DMS79 (cell line): ENCODE measurements at regions not wholly inside any gene's neighbourhood (a gene's known extent, or its start where the extent isn't known, plus 50 kb on each side); places are given as distances from the start of the nearest gene placed in this dataset.

Experiments used
- DNase-seq: peaks from one replicate; lab custom pipeline; 2025; lab: John Stamatoyannopoulos, UW

- DNase-seq, result no peak
These were observed 162.2 kb downstream of the SREK1 start for GRCh38 chr5:66306105-66306843.

DNA sequence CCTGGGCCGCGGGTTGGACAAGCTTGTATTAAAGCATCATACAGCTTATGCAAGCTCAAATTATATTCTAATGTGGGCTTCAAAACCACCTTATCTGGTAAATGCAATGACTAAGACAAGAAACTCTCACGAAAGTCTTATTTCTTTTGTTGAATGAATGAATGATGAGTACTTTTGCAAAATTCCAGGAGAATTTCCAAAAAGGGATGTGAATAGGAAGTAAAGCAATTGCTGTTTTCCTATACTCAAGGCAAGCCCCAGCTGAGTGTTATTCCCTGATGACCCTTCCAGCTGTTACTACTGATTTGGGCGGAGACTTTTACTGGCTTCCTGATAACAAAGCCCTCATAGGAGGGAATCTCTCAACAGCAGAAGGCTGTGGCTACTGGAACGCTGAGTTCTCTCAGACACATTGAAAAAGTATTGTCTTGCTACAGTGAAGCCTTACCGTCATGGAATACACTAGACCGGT is 162.8 kb downstream of the SREK1 start:
- no peak for DNase-seq

DNA sequence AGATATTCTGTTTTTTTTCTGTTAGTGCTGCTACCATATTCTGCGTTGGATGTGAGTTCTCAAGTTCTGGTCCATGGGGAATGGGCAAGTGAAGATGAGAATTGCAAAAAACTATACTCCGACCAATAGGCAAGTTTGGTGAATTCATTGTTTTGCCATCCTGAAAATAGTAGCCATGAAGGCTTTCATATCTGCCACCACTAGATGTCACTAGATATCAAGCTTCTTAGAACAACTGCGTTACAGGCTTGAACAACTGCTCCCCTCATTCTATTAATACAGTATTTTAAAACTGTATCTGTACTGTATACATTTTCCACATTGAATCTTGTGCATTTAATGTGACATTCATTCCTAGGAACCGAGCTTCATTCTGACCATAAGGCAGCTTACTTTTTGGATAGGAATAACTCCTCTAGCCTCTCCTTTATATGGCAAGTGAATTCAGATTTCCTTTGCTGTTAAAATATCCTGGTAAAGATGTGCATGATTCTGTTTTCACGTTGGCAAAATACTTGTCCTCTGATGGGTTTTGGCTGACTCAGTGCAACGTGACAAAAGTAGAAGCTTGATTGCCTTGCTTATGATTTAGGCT is 163.6 kb downstream of the SREK1 start:
- peak; percentile 2 for DNase-seq

DNA sequence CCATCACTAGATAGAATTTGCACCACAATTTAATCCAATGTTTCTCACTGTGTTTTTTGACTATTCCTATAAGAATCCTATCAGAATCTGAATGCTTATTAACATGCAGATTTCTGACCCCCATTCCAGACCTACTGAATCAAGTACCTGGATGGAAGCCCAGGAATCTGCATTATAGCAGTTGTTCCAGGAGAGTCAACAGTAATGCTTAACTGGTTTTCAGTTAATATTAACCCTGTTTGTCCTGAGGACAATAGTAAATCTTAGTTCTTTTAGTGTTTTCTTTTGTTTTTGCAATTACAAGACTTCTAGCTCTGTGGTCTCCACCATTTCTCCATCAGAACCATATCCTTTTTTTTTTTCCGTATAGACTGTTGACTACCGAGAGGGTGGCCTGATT is 168.2 kb downstream of the SREK1 start:
- DNase-seq, result no peak

GRCh38 chr5:66315784-66316183 is 171.7 kb downstream of the SREK1 start:
- no peak for DNase-seq

GRCh38 chr5:66322786-66323528 is 178.9 kb downstream of the SREK1 start:
- DNase-seq, result no peak

DNA sequence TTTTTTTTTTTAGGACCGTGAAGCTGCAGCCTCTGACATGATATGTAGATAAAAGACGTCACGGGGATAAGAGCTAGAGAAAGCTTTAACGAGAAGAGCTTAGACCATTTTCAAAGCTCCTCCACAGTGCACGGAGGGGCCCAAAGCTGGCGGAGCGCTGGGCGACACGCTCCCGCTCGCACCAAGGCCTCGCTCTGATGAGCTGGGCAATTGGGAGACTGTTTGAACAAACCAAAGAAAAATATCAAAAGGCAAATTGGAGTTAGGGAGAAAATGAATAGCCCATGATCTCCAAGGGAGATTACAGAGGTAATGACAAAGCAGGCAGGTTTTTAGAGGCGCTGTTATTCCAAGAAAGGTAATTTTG is 179.4 kb downstream of the SREK1 start:
- DNase-seq, result no peak

DNA sequence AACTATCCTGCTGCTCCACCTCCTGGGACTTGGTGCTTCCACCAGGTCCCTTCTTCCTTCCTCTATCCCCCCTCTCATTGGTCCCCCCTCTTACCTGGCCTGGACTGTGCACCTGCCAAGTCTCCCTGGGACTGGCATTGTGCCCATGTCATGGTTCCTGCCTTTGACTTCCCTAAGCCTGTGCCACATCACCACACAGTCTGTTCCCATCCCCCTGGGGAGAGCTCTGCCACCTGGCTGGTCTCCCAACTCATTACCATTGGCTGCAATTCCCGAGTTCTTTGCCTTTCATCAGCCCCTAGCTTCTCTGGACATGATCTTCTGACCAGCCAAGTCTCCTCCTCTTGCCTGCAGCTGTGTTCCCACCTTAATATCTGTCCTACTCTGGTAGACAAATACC is 180.3 kb downstream of the SREK1 start:
- peak; percentile 58 for DNase-seq

- no peak for DNase-seq
These were observed 182.2 kb downstream of the SREK1 start for GRCh38 chr5:66326276-66326675.

DNA sequence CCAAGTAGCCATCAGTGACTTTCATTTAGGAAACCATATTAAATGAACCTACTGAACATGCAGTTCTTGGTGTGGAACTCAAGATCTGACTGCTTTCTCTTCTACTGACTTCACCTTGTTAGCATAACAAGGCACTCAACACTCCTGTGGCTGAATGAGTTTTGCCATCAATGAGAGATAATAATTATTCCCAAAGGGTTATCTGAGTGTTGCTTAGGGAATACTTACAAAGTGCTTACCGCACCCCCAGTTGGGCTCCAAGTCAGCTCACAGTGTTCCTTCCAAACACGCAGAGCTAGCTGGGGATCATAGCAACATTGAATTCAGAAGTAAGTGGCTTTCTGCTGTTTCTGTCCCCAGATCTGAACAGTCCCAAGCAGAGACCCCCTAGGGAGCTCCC is 182.9 kb downstream of the SREK1 start:
- no peak for DNase-seq

- no peak for DNase-seq
These were observed 185.0 kb downstream of the SREK1 start for GRCh38 chr5:66329078-66329477.

GRCh38 chr5:66333192-66333591 is 189.1 kb downstream of the SREK1 start:
- DNase-seq, result no peak

DNA sequence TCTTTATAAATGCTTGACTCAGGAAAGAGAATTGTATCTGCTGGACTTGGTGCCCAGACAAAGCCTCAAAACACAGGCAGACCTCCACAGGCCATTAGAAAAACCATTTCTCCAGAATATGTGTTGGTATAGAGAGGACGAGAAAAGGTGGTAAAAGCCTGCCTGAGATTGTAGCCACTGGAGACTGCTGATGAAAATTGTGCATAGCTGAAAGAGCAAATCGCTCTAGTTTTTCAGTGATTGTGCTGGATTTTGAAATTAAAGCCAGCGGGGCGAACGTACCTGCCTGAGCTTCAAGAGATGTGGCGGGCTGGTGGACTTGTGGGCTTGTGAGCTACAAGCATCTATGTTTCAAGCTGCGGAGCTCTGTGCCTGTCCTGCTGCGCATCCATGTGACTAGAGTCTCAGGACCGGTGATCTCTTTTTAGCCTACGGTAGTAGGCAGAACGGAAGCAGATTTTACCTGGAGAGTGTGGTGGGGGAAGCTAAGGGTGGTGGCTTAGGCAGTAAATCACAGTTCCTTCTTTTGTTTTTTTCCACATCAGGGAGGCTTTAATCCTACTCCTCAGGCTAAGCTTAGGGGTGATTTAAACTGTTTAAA is 193.6 kb downstream of the SREK1 start:
- DNase-seq, result peak; percentile 20

GRCh38 chr5:66338828-66339227 is 194.7 kb downstream of the SREK1 start:
- no peak for DNase-seq

GRCh38 chr5:66339896-66340295 is 195.8 kb downstream of the SREK1 start:
- no peak for DNase-seq

DNA sequence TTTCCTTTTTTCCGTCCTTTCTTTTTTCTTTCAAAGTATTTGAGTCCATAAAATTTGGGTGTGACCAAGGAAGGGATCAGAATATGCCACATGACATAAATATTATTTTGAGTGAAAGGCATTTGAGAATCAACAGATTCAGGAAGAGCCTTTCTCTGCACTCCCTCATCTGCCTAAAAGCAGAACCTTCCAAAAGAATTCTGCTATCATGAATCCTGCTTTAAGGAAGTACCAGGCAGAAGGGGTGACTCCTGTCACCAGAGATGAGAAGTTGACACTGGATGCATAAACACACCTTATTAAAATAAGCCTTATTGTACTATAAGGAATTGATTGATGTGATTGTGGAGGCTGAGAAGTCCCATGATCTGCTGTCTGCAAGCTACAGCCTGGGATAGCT is 196.7 kb downstream of the SREK1 start:
- no peak for DNase-seq

GRCh38 chr5:66342341-66342880 is 198.3 kb downstream of the SREK1 start:
- DNase-seq, result no peak

DNA sequence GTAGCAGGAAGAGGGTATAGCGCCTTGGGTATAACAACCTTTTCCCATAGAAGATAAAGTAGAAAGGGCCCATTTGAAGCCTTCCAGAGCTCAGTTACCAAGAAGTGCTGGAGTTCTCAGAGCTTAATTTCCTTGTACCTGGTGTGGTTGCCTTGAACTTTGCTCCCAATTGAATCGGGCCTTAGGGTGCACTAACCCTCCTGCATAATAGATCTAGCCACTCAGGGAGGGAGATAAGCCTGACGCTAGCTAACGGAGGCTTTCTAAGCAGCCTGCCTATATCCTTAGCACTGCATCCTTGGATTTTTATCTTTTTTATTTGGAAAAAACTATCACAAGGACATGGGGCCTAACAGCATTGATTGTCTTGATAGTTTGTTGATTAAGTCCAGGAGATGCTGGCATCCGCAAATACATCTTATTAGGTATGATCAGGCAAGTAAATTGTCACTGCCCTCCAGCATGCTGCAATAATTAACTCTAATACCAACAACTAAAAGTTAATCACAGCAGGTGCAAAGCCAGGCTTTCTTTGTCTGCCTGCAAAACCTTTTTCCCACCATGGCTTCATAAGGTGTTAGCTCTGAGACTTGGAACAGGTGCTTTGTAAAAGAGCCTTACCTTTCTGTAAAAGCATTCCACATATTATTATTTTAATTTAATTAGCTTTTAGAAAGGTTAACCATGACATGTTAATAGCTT is 199.4 kb downstream of the SREK1 start:
- no peak for DNase-seq

DNA sequence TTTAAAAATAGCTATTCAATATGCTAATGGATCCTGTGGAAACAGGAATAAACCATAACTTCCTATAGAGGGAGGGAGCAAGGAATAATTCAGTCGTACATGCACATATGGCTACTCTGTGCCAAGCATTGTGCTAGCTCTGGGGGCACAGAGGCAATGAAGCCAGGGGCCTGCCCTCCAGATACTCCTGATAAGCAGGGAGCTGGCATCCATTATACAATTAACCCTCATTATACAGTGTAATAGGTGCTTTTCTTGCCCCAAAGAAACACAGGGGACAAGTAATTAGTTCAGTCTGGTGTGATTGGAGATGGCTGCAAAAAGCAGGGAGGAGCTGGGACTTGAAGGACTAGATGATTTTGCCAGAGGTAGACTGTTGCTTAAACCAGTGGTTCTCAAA is 200.4 kb downstream of the SREK1 start:
- DNase-seq, result no peak

- DNase-seq, result no peak
These were observed 201.2 kb downstream of the SREK1 start for GRCh38 chr5:66345281-66345680.

DNA sequence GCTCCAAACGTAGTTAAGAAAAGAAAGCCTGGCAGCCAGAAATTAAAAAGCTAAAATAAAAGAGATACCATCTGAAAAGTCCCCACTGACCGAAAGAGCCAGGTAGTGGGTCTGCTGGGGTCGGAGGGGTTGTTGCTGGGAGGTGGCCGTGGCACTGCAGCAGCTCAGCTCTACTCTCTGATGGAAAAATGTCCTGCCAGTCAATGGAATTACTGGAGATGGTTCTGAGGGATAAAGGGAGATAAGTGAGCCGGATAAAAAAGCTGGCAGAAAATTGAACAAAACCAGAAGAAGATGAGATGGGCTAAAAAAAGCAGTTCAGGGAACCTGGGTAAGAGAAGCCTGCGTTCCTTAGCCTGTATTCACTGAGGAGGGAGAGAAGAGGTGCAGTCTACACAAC is 202.8 kb downstream of the SREK1 start:
- DNase-seq, result no peak
